ENCODE measurements at regions not wholly inside any gene's neighbourhood (a gene's known extent, or its start where the extent isn't known, plus 50 kb on each side); places are given as distances from the start of the nearest gene placed in this dataset.

DNA sequence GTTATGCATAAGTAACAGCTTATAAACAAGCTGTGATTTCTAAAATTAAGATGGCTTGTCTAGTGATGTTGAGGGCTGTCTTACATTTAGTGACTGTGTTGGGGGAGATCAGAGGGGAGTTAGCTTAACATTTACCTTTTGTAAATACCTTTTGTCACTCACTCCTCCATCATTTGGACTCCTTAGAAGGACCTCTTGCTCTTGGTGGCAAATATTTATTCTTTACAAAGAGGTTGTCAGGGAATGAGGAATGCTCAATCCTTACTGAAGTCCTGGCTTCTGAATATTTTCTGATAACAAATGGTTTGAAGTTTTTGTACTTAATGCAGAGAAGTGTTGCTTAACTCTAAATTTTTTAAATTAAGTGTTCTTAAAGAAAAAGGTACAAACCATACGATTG is 438.8 kb upstream of the FAM98A start:
- Mint-ChIP-seq H3K27ac (no peak overlapping the region), H3K4me1 (no peaks in the 10 kb centered on the region), H3K4me3 (no peak overlapping the region), H3K9me3 (no peaks in the 10 kb centered on the region), H3K36me3 (ENCODE audit: low read depth) (no peaks in the 10 kb centered on the region), H3K27me3 (no peaks in the 10 kb centered on the region)
- POLR2A ChIA-PET, result no interaction called here
- CTCF ChIA-PET, result no interaction called here
- no peak for DNase-seq

DNA sequence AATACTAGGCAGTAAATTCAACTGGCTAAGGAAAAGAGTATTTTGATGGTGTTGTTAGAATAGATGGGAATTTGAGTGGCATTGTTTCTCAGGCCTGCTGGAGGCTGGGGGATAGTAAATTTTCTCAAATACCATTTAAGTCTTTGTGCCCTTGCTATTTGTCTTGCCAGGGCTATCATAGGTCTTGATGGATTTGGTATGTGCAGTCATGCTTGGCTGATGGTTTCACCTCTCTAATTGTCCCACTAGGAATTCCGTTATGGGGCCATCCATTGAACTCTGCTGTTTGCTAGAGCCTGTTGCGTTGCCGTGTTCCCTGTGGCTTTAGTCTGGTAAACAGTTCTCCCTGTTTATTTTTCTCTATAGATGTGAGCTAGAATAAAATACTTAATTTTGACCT is 438.1 kb upstream of the FAM98A start:
- ChIA-PET CTCF (no interaction called here), POLR2A (no interaction called here)
- Mint-ChIP-seq H3K4me3 (no peak overlapping the region), H3K36me3 (ENCODE audit: low read depth) (no peaks in the 10 kb centered on the region), H3K27me3 (no peaks in the 10 kb centered on the region), H3K4me1 (no peaks in the 10 kb centered on the region), H3K27ac (no peak overlapping the region), H3K9me3 (no peaks in the 10 kb centered on the region)
- DNase-seq, result no peak

DNA sequence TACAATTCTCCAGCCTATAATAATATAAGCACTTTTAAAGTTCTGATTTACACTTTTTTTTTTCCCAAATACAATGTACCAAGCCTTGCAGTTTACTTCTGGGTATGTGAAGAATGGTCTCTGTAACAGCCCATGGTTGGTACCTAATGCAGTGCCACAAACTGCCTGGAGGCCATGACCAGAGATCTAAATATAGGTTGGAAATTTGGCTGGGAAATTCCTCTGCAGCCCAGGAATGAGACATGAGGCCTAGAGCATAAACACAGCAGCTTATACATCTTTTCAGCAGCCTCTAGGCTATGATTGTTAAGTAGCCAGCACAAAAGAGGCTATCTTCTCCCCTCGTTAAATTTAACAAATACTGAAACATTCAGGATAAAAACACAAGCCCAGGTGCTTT is 432.0 kb upstream of the FAM98A start:
- H3K27ac Mint-ChIP-seq, result no peak overlapping the region
- ChIA-PET CTCF (no interaction called here), POLR2A (no interaction called here)
- H3K27me3 Mint-ChIP-seq, result no peaks in the 10 kb centered on the region
- no peaks in the 10 kb centered on the region for H3K4me1 Mint-ChIP-seq
- DNase-seq, result no peak
- no peaks in the 10 kb centered on the region for H3K9me3 Mint-ChIP-seq
- no peaks in the 10 kb centered on the region for H3K36me3 Mint-ChIP-seq (ENCODE audit: low read depth)
- H3K4me3 Mint-ChIP-seq, result no peak overlapping the region

DNA sequence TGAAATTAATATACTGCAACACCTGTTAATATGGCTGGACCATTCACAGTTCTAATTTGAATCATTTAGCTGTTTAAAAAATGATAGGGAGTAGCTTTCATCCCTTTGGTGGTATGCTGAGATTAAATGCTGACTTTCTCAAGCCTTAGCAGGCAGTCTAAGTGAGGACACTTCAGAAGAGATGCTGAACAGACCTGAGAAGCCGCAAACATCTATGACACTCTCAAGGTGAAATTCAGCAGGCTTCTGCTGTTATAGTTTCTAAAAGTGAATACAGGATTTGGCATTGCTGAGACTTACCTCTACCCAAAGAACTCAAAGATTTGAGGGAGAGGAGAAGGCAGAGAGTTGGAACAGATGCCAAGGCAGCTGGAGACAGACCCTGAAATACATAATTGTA is 431.2 kb upstream of the FAM98A start:
- no peak for DNase-seq
- Mint-ChIP-seq H3K27ac (no peak overlapping the region), H3K27me3 (no peaks in the 10 kb centered on the region), H3K4me1 (no peaks in the 10 kb centered on the region), H3K36me3 (ENCODE audit: low read depth) (no peaks in the 10 kb centered on the region), H3K4me3 (no peak overlapping the region), H3K9me3 (peaks cover 2% of the 10 kb centered on the region)
- POLR2A ChIA-PET, result no interaction called here
- CTCF ChIA-PET, result no interaction called here

DNA sequence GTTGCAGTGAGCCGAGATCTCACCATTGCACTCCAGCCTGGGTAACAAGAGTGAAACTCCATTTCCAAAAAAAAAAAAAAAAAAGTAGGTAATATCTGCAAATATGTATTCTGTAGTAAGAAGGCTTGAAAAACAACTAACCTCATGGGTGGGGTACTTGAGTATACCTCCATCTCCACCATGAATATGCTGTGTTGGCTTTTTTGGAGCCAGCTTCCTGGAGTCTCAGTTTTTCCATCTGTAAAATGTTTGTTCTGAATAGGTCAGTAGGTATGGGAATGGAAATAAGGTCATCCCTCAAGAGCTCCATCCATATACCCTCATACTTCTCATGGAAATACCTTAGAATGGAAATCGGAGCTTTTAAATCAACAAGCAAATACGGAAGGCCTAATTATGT is 430.0 kb upstream of the FAM98A start:
- H3K4me3 Mint-ChIP-seq, result no peak overlapping the region
- CTCF ChIA-PET, result no interaction called here
- no peak overlapping the region for H3K27ac Mint-ChIP-seq
- H3K4me1 Mint-ChIP-seq, result no peaks in the 10 kb centered on the region
- H3K9me3 Mint-ChIP-seq, result peaks cover 2% of the 10 kb centered on the region
- H3K27me3 Mint-ChIP-seq, result no peaks in the 10 kb centered on the region
- POLR2A ChIA-PET, result no interaction called here
- H3K36me3 Mint-ChIP-seq (ENCODE audit: low read depth), result no peaks in the 10 kb centered on the region
- no peak for DNase-seq

DNA sequence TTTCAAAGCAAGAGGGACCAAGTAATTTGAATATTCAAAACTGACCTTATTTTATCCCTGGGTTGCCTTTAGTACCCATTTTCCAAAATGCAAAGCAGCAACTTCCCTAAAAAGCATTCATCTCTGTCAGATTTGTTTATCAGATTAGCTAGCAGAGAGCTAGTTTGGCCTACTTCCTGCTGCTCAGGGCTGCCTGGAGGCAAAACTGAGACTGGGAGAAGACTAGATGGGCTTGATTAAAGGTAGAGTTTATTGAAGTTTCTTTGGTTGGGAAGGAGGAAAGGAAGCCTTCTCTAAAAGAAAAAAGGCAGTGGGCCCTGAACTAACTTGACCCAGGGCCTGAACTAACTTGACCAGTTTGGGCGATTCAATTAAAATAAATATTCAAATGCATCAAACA is 426.1 kb upstream of the FAM98A start:
- H3K9me3 Mint-ChIP-seq, result peaks cover 2% of the 10 kb centered on the region
- H3K27me3 Mint-ChIP-seq, result no peaks in the 10 kb centered on the region
- no peaks in the 10 kb centered on the region for H3K36me3 Mint-ChIP-seq (ENCODE audit: low read depth)
- POLR2A ChIA-PET, result no interaction called here
- H3K4me3 Mint-ChIP-seq, result no peak overlapping the region
- H3K27ac Mint-ChIP-seq, result no peak overlapping the region
- no peak for DNase-seq
- CTCF ChIA-PET, result no interaction called here
- H3K4me1 Mint-ChIP-seq, result no peaks in the 10 kb centered on the region

DNA sequence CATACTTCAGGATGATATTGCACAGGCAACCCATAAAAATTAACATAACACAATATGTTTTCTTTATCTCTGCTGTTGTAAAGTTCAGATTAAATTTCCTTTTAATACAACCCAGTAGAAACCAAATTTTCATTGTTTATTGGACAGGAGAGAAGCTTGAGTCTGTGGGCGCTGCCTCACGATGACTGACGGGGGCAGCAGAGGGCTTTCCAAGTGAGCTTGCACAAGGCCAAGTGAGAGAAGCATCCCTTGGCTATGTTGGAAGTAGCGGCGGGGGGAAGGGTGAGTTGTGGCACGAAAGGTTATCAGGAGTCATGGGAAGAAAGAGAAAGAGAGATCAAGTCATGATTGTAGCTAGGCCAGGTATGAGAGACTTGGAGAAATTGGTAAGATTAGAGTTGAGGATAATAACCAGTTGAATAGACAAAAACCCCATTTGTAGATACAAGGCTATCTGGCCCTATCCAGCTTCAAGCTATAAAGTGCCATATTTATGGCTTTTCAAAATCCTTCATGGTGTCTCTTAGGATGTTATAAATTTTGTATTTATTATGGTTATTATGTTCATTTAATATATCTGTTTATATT is 413.7 kb upstream of the FAM98A start:
- H3K9me3 Mint-ChIP-seq, result peaks cover 6% of the 10 kb centered on the region
- no peaks in the 10 kb centered on the region for H3K4me1 Mint-ChIP-seq
- H3K27ac Mint-ChIP-seq, result no peak overlapping the region
- ChIA-PET POLR2A (no interaction called here), CTCF (no interaction called here)
- no peak overlapping the region for H3K4me3 Mint-ChIP-seq
- no peaks in the 10 kb centered on the region for H3K36me3 Mint-ChIP-seq (ENCODE audit: low read depth)
- DNase-seq, result peak; percentile 13
- no peaks in the 10 kb centered on the region for H3K27me3 Mint-ChIP-seq

DNA sequence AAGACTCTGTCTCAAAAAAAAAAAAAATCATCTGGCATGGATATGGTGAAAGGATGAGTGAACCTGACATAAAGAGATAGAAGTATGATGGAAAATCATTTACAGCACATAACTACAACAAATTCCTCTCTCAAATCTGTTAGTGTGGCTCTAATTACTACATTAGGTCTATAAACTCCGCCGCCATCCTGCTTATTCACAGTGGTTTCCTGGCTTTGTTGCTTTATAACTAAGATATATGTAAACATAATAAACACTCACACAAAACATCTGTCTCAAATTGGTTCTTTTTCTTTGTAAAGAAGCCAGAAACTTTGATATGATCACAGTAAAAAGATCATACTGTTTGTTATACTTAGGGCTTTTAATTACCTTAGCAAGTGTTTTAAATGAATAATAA is 412.6 kb upstream of the FAM98A start:
- ChIA-PET POLR2A (no interaction called here), CTCF (no interaction called here)
- H3K27me3 Mint-ChIP-seq, result no peaks in the 10 kb centered on the region
- no peak for DNase-seq
- no peak overlapping the region for H3K4me3 Mint-ChIP-seq
- no peak overlapping the region for H3K27ac Mint-ChIP-seq
- no peaks in the 10 kb centered on the region for H3K4me1 Mint-ChIP-seq
- H3K9me3 Mint-ChIP-seq, result peaks cover 6% of the 10 kb centered on the region
- H3K36me3 Mint-ChIP-seq (ENCODE audit: low read depth), result no peaks in the 10 kb centered on the region

DNA sequence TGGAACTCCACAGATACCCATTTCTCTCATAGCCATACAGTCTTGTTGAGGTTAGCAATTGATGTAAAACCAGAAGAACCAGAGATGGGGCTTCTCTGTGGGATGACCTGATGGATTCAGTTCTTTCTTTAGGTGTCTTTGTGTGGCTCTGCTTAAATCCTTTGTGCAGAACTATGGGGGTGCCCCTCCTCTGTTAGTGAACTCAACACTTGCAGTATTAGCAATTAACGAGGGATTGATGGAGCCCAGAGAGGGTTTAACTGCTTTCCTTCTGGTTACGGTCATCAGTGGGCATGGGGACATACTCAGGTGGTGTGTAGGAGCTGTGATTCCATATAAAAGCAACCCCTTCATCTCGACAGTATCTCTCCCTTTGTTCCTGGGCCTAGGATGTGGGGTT is 406.8 kb upstream of the FAM98A start:
- no peak overlapping the region for H3K4me3 Mint-ChIP-seq
- H3K27ac Mint-ChIP-seq, result no peak overlapping the region
- no peaks in the 10 kb centered on the region for H3K36me3 Mint-ChIP-seq (ENCODE audit: low read depth)
- no peaks in the 10 kb centered on the region for H3K4me1 Mint-ChIP-seq
- ChIA-PET POLR2A (no interaction called here), CTCF (no interaction called here)
- no peak for DNase-seq
- H3K27me3 Mint-ChIP-seq, result no peaks in the 10 kb centered on the region
- H3K9me3 Mint-ChIP-seq, result no peaks in the 10 kb centered on the region

DNA sequence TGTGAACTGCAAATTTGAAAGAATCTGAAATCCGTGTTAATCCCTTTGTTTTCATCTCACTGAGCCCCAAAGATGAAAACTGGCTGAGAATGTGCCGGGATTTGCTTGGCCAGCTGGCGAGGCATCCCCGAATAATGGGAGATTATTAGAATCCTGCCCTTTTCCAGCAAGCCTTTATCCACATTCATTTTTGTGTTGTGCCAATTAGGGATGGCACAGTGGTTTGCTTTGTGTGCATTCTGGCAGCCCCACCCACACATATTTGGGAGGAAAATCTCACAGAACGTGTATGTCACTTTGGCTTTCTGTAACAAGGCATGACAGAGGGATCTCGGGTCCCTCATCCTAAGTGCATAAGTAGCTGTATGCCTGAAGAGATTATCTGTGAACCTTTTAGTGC is 405.8 kb upstream of the FAM98A start:
- POLR2A ChIA-PET, result no interaction called here
- no peak overlapping the region for H3K27ac Mint-ChIP-seq
- H3K27me3 Mint-ChIP-seq, result no peaks in the 10 kb centered on the region
- DNase-seq, result no peak
- peaks cover 2% of the 10 kb centered on the region for H3K9me3 Mint-ChIP-seq
- H3K36me3 Mint-ChIP-seq (ENCODE audit: low read depth), result no peaks in the 10 kb centered on the region
- H3K4me1 Mint-ChIP-seq, result no peaks in the 10 kb centered on the region
- CTCF ChIA-PET, result no interaction called here
- no peak overlapping the region for H3K4me3 Mint-ChIP-seq

DNA sequence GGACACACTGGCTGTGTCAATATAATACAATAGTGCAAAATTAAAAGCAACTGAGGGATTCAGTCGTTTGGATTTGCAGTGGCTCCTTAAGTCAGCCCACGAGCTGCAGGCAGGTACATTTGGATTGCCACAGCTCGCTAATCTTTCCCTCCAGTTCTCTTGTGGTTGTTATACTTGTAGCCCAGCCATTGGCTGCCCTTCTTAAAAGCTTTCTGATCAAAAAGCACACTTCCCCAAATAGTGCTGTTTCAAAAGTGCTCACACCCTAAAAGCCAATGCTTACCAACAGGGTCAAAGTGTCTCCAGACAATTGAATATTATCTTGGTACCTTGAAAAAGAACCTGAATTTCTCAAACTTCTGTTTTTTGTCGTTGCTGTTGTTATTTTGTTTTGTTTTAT is 404.7 kb upstream of the FAM98A start:
- CTCF ChIA-PET, result no interaction called here

DNA sequence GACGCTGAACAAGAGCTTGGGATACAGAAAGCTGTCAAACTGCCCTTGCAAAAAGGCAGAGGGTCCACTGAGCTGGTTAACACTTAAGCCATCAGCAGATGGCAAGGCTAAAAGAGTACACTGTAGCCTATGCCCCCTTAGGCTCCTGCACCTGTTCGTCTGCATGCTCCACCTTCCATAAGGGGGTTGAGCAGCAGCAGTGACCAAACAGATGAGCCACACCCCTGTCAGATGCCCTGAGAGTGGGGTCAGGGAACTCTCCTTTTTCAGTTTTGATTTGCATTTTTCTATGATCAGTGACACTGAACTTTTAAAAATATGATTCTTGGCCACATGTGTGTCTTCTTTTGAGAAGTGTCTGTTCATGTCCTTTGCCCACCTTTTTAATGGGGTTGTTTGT is 402.5 kb upstream of the FAM98A start:
- Mint-ChIP-seq H3K27ac (no peak overlapping the region), H3K9me3 (peaks cover 10% of the 10 kb centered on the region), H3K27me3 (no peaks in the 10 kb centered on the region), H3K36me3 (ENCODE audit: low read depth) (no peaks in the 10 kb centered on the region), H3K4me1 (no peaks in the 10 kb centered on the region), H3K4me3 (no peak overlapping the region)
- POLR2A ChIA-PET, result no interaction called here
- CTCF ChIA-PET, result no interaction called here
- DNase-seq, result no peak

More for the DNA sequence above, 404.7 kb upstream of the FAM98A start:
- Mint-ChIP-seq H3K9me3 (peaks cover 2% of the 10 kb centered on the region), H3K4me3 (no peak overlapping the region), H3K27ac (no peak overlapping the region), H3K27me3 (no peaks in the 10 kb centered on the region), H3K4me1 (no peaks in the 10 kb centered on the region), H3K36me3 (ENCODE audit: low read depth) (no peaks in the 10 kb centered on the region)
- no peak for DNase-seq
- POLR2A ChIA-PET, result no interaction called here

DNA sequence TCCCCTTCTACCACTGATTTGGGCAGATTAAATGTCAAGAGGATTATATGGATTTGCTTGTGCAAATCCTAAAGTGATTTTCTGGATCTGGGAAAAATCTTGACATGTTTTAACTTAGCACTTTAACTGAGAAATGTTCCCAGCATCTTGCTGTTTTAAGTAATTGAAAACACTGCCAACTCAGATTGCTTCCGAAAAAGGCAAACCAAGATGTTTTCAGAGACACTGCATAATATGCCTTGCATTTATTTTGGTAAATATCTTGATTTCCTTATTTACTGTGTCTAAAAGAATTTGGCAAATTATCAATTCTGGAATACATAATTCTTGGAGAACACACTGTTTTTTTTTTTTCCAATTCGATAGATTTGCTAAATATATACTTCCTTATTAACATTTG is 385.0 kb upstream of the FAM98A start:
- Mint-ChIP-seq H3K27ac (no peak overlapping the region), H3K27me3 (no peaks in the 10 kb centered on the region), H3K36me3 (ENCODE audit: low read depth) (no peaks in the 10 kb centered on the region), H3K4me3 (no peak overlapping the region), H3K9me3 (peaks cover 10% of the 10 kb centered on the region), H3K4me1 (no peaks in the 10 kb centered on the region)
- DNase-seq, result no peak
- ChIA-PET CTCF (no interaction called here), POLR2A (no interaction called here)

DNA sequence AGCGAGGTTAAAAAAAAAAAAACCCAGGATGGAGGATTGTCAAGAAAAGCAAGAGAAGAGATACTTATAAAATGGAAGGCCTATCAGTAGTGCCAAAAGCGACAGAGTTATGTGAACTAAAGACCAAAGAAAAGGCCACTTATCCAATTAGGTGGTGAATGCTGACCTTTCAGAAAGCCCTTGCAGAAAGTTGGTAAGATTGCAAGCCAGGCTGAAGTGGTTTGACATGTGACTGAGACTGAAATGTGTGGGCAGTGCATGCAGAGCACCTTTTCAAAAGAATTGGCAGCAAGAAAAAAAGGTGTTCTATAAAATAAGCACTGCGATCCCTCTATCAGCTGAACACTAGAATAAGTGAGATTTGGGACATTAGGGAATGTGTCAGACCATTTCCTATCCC is 379.4 kb upstream of the FAM98A start:
- H3K4me1 Mint-ChIP-seq, result no peaks in the 10 kb centered on the region
- no peak overlapping the region for H3K4me3 Mint-ChIP-seq
- DNase-seq, result no peak
- no peak overlapping the region for H3K27ac Mint-ChIP-seq
- H3K36me3 Mint-ChIP-seq (ENCODE audit: low read depth), result no peaks in the 10 kb centered on the region
- H3K9me3 Mint-ChIP-seq, result peaks cover 2% of the 10 kb centered on the region
- CTCF ChIA-PET, result no interaction called here
- no peaks in the 10 kb centered on the region for H3K27me3 Mint-ChIP-seq
- POLR2A ChIA-PET, result no interaction called here

DNA sequence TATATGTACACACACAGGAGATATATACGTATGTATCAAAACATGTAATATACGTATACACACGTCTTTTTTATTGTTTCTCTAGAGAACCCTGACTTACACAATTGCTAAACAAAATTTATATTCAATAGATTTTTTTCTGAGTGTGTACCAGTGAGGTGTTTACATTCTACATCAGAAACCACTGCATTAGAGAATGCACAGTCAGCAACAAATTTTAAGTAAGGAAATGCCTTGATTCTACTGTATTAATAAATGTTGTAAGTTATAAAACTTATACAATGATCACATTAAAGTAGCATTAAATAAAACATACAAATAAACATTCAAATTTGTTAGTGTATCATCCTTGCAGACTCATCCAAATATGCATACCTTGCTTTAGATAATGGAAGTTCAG is 376.4 kb upstream of the FAM98A start:
- CTCF ChIA-PET, result no interaction called here
- H3K4me3 Mint-ChIP-seq, result no peak overlapping the region
- H3K27ac Mint-ChIP-seq, result no peak overlapping the region
- POLR2A ChIA-PET, result no interaction called here
- H3K36me3 Mint-ChIP-seq (ENCODE audit: low read depth), result no peaks in the 10 kb centered on the region
- no peak for DNase-seq
- H3K4me1 Mint-ChIP-seq, result no peaks in the 10 kb centered on the region
- H3K27me3 Mint-ChIP-seq, result no peaks in the 10 kb centered on the region
- no peaks in the 10 kb centered on the region for H3K9me3 Mint-ChIP-seq

All from activated CD4-positive, alpha-beta T cell treated with anti-CD3 and anti-CD28 coated beads, Interleukin-2, amount 10 ng/mL, durations not matched to agents 7 days and 5 days (primary cell).